HG03039 (cell line): ENCODE measurements at regions not wholly inside any gene's neighbourhood (a gene's known extent, or its start where the extent isn't known, plus 50 kb on each side); places are given as distances from the start of the nearest gene placed in this dataset.
"Not testable (repeated sequence)": the region's sequence is repeated elsewhere in the genome, so short reads cannot be mapped to it uniquely, and the experiment has no call there.

ENCODE experiments used
- ATAC-seq: cut with Tn5 transposase; IDR thresholded peaks from one replicate; pipeline ENCODE4 v1.9.1; 2021; ENCODE audit warnings: mild to moderate bottlenecking, moderate library complexity; ENCODE audit not compliant: unreplicated experiment

DNA sequence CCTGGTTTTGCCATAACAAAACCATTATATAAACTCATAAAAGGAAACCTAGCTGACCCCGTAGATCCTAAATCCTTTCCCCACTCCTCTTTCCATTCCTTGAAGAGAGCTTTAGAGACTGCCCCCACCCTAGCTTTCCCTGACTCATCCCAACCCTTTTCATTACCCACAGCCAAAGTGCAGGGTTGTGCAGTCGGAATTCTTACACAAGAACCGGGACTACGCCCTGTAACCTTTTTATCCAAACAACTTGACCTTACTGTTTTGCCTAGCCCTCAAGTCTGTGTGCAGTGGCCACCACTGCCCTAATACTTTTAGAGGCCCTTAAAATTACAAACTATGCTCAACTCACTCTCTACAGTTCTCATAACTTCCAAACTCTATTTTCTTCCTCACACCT lies 116.0 kb upstream of the PTPN13 start:
- not testable (repeated sequence) for ATAC-seq

DNA sequence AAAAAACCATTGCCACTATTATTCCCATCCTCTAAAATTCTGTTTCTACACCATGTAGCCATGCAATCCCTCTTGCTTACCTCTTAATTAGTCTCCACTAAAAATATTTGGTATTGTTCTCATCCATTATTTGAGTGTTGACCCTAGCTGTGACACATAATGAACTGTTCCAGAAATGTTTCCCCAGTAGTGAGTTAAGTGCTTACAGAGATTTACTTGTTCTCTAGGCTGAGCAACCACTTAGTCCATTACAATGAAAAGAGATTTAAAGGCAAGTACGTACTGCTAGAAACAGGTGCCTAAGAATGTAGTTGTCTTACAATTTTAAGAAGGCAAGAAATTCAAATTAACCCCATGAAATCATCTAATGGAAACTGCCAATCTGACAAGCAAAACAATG lies 112.7 kb upstream of the PTPN13 start:
- no peak for ATAC-seq

DNA sequence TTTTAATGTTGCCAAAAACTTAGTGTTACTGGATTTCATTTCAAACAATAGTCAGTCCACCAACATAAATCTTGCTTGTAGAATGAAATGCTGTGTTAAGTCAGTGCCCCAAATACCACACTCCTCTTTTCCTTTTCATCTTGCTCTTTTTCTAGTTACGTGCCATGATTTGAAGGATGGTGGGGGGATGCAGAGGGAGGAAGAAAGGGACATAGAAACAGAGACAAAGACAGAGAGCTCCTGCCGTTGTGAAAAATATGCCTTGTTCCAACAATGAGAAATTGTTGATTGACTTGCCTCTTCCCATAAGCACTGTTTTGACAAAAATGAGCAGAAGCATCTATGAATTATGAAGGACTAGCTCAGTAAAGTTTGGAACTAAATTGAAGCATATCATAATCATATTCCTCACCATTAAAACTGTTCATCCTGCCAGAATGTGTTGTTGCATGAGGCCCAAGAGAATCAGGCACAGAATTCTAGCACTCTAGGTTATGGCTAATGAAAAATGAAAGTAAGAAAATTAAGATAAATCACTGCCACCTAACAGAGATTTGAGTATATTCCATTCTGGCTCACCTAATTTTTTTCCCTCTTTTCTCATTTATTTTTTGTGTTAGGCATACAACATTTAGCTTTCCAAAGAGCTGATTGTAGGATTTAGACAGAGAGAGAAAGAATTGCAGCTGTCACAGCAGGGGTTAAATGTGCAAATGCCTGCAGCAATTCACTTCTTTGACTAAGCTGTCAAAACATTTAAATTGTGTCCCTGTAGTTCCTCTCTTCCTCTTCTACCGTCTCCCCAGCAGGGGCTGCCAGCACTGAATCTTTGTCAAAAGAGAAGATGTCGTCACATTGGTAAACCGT lies 111.6 kb upstream of the PTPN13 start:
- no peak for ATAC-seq

DNA sequence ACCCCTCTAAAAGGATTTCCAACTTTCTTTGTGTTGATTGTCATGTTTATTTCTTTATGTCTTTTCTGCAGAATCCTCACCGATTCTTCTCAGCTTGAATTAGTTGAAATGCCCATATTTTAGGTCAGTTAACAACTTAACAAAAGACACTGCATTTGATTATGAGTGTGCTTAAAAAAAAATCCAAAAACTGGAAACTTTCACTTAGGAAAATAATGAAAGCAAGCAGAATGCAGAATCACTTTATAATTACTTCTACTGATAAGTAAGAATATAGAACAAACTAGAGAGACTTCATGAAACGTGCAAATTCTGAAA lies 111.0 kb upstream of the PTPN13 start:
- no peak for ATAC-seq

DNA sequence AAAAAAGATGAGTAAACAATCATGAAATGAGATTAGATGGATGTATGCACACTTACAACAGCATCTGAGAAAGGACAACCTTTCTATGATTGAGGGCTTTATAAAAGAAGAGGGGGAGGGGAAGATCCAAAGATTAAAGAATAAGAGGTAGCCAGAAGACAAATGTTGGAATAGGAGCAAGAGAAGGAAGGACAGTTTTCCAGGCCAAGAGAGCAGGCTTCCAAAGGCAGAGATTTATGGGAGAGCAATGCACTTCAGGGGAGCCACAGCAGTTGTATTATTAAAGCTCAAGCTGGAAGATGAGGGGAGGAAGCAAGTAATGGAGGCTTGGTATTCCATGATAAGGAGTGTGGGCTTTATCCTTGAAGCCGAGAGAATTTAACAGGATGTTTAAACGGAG lies 110.3 kb upstream of the PTPN13 start:
- ATAC-seq: no peak

DNA sequence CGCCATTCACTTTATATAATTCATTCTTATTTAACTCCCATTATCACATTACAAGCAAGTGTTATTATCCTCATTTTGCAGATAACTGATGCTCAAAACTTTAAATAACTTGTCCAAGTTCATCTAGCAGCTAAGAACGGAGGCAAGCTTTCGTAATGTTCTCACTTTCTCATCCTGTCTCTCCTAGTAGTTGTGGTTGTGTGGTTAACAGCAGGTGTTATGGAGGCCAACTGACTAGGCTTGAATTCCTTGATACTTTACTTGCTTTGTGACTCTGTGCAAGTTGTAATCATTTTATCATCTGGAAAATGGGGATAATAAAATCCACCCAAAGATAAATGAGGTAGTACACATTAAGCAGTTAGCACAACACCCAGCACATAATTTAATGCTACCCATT lies 109.9 kb upstream of the PTPN13 start:
- peak; percentile 53 for ATAC-seq

DNA sequence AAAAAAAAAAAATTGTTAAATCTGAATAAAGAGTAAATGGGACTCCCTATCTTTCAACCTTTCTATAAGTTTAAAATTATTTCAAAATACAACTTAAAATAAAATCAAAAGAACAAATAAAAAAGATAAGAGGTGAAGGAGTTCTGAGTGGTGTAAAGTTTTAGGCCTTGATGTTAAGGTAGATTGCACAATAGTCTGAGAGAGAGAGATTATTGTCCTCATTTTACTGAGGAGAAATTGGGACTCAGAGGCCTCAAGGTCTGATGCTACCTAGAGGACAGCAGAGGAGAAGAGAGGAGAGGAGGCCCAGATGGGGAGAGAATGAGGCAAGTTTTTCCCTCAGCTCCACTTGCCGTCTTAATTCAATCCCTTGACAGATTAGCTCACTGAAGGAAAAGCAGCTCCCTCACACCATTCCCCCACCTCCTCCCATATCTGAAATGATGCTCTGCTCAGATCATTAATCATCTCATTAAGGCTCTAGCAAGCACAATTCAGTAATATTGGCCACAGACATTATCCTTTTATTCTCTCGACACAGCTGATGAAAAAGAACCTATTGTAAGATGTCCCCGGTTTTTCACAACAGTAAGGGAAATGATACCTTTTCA lies 106.3 kb upstream of the PTPN13 start:
- no peak for ATAC-seq

DNA sequence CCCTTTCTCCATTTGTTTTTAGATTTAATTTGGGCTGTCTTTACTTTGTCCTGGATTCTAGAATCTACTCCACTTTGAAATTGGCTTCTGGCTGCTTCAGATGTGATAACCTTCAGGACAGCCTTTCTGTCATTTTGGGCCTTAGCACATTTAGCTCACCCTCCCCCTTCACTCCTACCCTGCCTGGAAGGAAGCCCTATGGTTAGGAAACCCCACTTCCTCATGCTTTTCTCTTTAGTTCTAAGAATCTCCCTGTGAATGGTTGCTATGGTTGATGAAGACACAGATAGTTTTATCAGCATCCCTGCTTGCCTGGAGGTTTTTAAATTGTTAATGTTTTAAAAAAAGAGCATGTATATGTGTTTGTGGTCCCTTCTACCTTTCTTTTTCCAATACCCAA lies 100.7 kb upstream of the PTPN13 start:
- no peak for ATAC-seq

DNA sequence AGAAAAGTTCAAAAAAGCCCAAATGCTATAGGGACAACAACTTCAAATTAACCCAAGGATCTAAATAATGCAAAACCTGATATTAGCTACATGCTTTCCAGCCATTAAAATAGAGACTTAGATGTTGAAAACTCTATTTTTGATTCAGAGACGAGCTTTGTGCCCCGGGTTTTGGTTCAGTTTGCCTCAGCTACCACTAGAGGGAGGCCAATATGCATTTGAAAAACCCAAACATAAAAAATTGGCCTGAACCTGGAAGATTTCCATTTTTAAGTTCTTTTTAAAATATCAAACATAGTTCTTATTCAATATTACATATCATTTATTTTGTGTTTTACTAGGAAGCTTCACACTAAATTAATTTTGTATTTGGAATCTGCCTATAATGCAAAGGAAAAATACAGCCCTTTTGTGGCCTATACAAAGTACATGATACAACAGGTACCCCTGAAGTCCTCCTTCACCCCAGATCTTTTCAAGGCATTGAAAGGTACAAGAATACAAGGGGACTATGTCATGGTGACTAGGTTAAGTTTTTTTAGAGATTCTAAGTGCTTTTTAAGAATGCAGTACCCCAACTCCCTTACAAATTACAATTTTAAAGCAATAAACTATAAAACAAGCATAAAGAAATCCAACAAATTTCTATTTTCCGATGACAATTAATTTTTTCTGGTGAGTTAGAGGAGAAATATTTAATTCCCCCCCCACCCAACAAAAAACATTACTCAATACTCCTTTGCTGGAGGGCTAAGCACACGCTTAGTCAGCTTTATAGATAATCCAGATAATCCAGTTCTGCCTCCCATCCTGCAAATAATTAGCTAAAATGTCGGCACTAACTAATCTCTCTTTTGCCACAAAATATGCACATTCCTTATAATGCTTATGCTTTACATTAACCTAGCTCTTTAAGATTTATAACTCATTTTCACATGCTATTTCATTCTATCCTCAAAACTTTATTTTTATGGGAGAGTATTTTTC lies 97.7 kb upstream of the PTPN13 start:
- no peak for ATAC-seq

DNA sequence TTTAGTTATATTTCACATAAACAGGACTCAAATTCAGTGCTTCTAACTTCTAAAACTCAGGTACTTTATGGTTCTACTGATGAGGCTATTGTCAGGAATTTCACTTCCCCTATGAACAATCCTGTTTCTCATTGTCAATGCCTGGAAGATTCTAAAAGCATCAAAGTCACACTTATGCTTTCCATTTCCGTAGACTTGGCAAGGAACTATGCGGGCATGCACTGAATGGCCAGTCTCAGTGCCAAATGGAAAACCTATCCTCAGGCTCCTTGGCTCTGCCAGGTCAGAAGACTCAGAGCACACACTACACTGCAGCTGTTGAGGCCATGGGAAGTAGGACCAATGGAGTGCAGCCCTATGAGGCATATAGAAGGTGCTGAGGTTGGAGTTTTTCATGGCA lies 97.0 kb upstream of the PTPN13 start:
- no peak for ATAC-seq

DNA sequence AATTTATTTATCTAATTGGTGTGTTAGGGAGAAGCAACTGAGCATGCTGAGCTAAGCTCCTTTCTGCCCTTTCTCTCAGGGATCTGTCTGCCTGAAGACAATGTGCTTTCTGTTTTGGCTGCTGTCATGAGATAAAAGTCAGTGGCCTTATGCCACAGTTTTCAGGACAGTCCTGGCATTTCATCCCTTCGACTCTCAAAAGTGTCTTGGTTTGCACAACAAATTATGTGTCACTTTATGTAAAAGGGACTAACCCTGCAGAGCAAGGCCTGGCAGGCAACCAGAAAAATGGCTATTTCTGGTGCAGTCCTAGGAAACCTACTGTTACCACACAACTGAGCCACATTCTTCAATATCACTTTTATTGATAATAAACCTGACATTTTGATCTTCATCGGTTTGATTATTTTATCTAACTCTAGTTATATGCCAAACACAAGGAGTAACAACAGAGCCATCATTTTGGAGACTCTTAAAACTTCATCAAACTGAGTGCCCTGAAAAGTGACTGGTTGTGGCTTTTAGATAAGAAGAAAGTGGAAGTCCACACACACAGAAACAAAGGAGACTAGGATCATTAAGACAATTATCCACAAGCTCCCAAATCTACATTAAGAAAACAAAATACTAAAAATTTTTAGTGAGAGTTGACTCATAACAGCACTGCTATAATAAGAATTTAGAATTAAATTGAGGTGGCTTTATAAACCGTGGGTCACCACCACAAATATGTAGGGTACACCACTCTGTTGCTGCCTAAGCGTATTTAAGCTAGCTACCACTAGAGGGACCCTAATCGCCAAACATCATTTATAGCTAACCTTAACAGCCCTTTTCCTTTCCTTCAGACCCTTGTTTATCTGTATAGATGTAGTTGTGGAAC lies 95.9 kb upstream of the PTPN13 start:
- ATAC-seq: peak; percentile 89

DNA sequence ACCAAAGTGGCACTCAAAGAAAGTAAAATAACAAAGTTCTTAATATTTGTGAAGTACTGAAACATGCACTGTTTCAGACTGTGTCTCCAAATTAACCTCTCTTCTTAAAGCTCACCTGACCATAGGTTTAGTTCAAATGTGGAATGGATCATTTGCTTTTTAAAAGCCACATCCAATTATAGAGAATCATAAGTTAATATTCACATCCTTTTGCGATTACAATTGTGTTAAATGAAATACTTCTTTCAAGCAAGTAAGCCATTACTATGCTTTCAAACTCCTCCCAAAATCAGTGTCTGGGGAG lies 95.3 kb upstream of the PTPN13 start:
- no peak for ATAC-seq

DNA sequence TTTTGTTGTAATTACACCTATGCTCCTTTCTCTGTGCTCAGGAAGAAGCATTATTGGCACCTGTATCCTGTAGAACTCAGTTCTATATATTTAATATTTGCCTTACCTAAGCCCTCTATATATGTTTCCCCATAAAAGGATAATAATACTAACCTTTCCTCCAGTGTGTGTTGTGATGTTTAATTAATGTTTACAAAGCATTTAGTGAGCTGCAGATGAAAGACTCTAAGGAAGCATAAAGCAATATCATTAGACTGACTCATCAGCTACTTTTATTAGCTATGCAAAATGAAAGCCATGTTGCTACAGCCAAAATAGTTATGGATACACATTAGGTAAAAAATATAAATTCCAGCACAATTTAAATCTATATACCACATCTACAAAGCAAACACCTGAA lies 93.6 kb upstream of the PTPN13 start:
- ATAC-seq: no peak

DNA sequence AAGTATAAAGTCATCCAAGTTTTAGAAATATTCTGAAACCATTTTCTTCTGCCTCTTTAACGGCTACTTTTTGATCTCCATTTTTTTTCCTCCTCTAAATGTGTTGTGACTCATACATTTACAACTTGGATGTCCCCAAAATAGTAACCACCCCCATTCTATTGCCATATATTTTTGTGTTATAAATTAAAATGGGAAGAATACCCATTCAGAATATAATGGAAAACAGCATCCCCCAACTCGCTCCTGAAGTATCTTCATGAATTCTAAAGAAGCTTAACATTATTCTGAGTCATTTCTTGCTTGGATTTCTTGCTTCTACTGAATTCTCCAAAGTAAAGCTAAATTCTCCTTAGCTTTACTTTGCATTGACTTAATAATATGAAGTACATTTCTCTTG lies 92.0 kb upstream of the PTPN13 start:
- ATAC-seq: no peak

DNA sequence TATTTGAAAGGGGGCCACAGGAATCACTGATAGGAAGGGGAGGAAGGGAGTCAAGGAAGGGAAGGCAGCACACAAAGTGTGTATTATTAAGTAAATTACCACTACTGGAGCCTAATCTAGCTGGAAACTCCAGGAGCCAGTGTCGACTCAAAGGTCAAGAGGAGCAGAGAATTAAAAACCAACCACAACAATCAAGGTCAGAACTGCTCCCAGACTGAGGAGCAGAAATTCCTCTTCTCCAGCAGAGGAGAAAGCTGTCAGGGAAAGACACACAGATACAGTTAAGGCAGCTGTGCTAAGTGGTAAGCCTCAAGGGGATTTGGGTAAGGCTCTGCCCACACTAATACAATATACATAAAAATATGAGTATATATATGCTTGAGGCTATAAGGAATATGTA lies 87.5 kb upstream of the PTPN13 start:
- no peak for ATAC-seq

DNA sequence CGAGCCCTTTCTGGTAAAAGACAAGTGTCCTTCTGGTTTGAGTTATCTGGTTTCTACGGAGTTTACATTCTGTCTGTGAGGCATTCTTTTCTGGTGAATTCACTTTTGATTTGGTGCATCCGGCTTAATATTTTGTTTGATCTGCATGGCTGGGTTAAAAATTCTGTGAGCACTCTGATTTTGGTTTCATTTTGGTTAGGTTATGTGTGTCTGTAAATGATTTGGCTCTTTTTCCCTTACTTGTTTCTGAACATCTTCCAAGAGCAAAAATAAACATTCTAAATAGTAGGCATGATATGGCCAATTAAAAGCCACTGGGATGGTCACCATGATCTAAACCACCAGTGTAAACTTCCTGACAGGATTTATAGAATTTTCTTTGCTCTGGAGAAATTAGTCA lies 85.7 kb upstream of the PTPN13 start:
- no peak for ATAC-seq

DNA sequence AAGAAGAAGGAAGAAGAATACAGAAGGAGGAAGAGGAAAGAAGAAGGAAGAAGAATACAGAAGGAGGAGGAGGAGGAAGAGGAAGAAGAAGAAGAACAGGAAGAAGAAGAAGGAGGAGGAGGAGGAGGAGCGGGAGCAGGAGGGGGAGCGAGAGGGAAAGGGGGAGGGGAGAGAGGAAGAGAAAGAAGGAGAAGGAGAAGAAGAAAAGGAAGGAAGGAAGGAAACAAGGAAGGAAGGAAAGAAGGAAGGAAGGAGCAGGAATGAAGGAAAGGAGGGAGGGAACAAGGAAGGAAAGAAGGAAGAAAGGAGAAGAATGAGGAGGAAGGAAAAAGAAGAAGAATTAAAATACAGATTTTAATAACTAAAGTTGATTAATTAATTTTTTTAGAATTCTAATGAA lies 82.5 kb upstream of the PTPN13 start:
- no peak for ATAC-seq

DNA sequence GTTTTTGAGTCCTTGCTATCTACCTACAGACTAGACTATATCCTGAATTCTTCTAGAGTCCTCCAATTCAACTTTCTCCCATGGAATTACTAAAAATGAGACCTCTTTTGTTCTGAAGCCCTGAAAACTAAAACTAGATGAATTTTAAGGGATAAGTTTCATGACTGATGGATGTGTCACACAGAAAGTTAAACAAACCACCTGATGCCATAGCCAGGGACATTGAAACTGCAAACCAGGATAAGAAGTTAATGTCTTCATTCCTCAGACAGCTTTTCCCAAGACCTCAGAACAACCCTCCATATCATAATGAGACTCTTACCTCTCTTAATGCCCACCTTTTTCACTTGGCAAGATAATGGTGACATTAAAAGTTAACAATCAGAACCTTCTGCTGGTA lies 81.5 kb upstream of the PTPN13 start:
- no peak for ATAC-seq

DNA sequence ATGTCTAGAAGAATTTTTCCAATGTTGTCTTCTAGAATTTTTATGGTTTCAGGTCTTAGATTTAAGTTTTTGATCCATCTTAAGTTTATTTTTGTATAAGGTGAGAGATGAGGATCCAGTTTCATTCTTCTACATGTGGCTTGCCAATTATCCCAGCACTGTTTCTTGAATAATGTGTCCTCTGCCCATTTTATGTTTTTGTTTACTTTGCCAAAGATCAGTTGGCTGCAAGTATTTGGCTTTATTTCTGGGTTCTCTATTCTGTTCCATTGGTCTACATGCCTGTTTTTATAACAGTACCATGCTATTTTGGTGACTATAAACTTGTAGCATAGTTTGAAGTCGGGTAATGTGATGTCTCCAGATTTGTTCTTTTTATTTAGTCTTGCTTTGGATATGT lies 78.2 kb upstream of the PTPN13 start:
- not testable (repeated sequence) for ATAC-seq

DNA sequence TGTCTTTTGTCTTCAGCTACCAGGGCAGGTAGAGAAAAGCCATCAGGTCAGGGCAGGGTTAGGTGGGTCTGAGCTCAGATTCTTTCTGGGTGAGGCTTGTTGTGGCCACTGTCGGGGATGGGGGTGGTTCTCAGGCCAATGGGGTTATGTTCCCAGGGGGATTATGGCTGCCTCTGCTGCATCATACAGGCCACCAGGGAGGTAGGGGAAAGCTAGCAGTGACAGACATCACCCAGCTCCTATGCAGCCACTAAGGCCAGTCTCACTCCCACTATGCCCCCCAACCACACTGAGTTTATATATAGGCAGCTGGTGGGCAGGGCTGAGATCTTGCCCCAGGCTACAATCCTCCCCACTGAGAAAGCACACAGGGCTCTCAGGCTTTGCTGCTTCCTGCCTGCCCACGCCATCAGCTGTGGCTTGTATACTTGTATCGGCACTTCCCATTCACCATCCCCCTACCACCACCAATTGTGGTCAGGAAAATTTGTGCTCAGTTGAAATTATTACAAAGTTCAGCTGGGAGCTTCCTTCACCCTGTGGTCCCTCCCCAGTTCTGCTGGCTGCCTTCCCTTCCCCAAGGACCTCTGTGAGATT lies 72.6 kb upstream of the PTPN13 start:
- no peak for ATAC-seq
